Left lung (tissue), 4 donors: ENCODE measurements at regions not wholly inside any gene's neighbourhood (a gene's known extent, or its start where the extent isn't known, plus 50 kb on each side); places are given as distances from the start of the nearest gene placed in this dataset.

Experiments used
- ATAC-seq: fragments of 200-7000 bp; cut with Tn5 transposase; one replicate; pipeline ENCODE4 v1.9.1; 2020; ENCODE audit warnings: moderate library complexity
- DNase-seq, 4 donors: peaks; one replicate each; pipeline ENCODE4 v3.0.0-alpha.2; 2013 to 2020
- H3K27ac ChIP-seq, 2 donors: fragments of 200-600 bp; sonication (generic) in 1 of 2; one replicate each; pipeline versions ENCODE4 v1.5.0 to v1.8.0; 2020 to 2021
- H3K27me3 ChIP-seq, 2 donors: fragments of 200-600 bp; sonication (generic) in 1 of 2; one replicate each; pipeline versions ENCODE4 v1.5.0 to v1.8.0; 2020 to 2021
- H3K36me3 ChIP-seq, 2 donors: fragments of 200-600 bp; sonication (generic) in 1 of 2; one replicate each; pipeline versions ENCODE4 v1.5.0 to v1.8.0; 2020 to 2021
- H3K4me1 ChIP-seq, 2 donors: fragments of 200-600 bp; one replicate each; pipeline ENCODE4 v1.8.0; 2021
- H3K4me3 ChIP-seq, 2 donors: fragments of 200-600 bp; sonication (generic) in 1 of 2; one replicate each; pipeline versions ENCODE4 v1.5.0 to v1.8.0; 2020 to 2021; ENCODE audit warnings: mild to moderate bottlenecking in 1 of 2
- H3K9me3 ChIP-seq, 2 donors: fragments of 200-600 bp; sonication (generic) in 1 of 2; one replicate each; pipeline versions ENCODE4 v1.5.0 to v1.8.0; 2020 to 2021
- intact Hi-C, 2 donors: fragments of 100-400 bp; cut with DNase I; formaldehyde crosslinking; loops; one replicate each; pipeline versions ENCODE4 v1.11.2 to v1.14.2; 2022
- TF ChIP-seq, protein P1 (sequence below), 2 donors: fragments of 200-600 bp; sonication (generic) in 1 of 2; IDR thresholded peaks; one replicate each; pipeline versions ENCODE4 v1.5.0 to v1.8.0; 2021; ENCODE audit warnings: antibody characterized with exemption in 2 of 2
- donor health status: DM: no; HTN: yes; CAD: no.
- donor health status: DM: no; HTN: no; CAD: no.

DNA sequence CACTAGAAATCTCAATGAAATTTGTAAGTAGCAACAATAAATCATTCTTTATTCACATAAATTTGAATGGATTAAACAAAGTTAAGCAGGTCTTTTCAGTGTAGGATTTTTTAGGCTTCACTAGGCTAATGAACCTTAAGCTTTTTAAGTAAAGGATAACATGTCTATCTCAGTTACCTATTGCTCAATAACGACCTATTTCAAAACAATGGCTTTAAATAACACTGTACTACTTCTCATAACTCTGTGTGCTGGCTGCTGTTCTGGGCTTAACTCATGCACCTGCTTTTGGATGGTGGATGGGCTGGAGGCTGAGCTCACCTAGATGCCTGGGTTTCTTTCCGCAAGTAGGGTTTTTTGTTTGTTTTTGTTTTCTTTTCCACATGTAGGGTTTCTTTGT is 495.0 kb upstream of the SLIT2 start:
- ATAC-seq (no peak), DNase-seq (no peak)
- H3K4me1 ChIP-seq: no peaks in the 10 kb centered on the region
- H3K27me3 ChIP-seq: no peaks in the 10 kb centered on the region
- no peak overlapping the region for H3K27ac ChIP-seq
- TF ChIP-seq, protein P1, sequence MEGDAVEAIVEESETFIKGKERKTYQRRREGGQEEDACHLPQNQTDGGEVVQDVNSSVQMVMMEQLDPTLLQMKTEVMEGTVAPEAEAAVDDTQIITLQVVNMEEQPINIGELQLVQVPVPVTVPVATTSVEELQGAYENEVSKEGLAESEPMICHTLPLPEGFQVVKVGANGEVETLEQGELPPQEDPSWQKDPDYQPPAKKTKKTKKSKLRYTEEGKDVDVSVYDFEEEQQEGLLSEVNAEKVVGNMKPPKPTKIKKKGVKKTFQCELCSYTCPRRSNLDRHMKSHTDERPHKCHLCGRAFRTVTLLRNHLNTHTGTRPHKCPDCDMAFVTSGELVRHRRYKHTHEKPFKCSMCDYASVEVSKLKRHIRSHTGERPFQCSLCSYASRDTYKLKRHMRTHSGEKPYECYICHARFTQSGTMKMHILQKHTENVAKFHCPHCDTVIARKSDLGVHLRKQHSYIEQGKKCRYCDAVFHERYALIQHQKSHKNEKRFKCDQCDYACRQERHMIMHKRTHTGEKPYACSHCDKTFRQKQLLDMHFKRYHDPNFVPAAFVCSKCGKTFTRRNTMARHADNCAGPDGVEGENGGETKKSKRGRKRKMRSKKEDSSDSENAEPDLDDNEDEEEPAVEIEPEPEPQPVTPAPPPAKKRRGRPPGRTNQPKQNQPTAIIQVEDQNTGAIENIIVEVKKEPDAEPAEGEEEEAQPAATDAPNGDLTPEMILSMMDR (IDR thresholded peaks at IDR 0.05): no peak
- intact Hi-C loops: no loop called here
- no peaks in the 10 kb centered on the region for H3K9me3 ChIP-seq
- H3K36me3 ChIP-seq: no peaks in the 10 kb centered on the region
- no peak overlapping the region for H3K4me3 ChIP-seq

DNA sequence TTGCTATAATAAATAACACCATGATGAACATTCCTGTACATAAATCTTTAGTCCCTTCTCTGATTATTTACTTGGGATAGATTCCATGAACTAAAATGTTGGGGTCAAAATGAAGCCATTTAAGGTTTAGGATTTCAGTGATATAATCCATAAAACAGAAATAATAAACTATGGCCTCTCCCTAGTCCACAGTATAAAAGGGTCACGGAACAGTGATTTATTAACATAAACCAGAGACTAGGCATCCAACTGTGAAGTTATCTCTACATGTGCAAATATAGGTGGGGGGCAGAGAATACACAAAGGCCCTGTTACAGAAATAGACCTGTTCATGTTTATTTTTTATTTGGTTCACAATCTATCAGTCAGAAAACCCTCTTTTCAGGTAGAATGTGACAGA is 499.1 kb upstream of the SLIT2 start:
- peaks cover 0 to 5% of the 10 kb centered on the region in 2 donors for H3K4me1 ChIP-seq
- H3K9me3 ChIP-seq: no peaks in the 10 kb centered on the region
- H3K27ac ChIP-seq: no peak overlapping the region
- H3K36me3 ChIP-seq: no peaks in the 10 kb centered on the region
- intact Hi-C loops: no loop called here
- ATAC-seq (no peak), DNase-seq (no peak)
- no peak overlapping the region for H3K4me3 ChIP-seq
- H3K27me3 ChIP-seq: no peaks in the 10 kb centered on the region
- TF ChIP-seq, protein P1 (IDR thresholded peaks at IDR 0.05): no peak

DNA sequence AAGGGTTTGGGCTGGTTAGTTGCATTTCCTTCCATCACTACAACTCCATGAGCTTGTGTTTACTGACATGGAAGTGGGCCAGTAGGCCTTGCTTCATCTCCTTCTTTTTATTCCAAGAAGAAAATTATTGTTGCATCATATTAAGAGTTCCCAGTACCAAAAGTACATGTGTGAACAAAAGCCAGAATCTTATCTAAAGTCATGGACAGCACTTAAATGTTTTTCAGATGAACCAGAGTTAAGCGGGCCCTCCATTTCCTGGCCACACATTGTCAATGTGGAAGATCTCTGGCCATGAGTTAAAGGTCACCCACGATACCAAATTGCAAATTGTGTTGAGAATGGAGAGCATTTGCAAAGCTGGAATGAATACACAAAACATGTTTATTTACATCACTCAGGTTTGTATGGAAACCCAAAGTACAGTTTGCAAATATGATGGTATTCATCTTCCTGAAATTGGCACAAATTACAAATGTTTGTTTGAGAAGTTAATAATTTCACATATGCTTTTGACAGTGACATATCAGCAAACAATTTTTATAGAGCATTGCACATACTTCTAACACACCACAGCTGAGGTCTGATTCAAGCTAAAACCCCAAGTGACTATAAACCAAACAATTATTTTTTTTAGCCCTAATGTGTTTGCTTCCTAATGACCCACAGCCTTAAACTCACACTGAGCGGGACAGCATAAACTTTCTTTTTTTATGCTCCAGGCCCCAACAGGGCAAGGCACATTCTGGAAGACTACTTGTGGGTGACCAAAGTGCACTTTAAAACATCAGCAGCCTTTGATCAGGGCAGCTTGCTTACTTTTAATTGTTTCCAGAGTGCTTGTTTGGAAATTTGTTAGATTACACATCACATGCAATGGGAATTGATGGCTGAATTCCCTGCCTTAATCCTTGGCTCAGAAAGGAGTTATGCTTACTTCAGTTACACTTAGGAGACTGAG is 502.9 kb upstream of the SLIT2 start:
- Histone ChIP-seq H3K4me3 (no peak overlapping the region), H3K9me3 (no peaks in the 10 kb centered on the region), H3K4me1 (peaks cover 0 to 5% of the 10 kb centered on the region in 2 donors), H3K27me3 (no peaks in the 10 kb centered on the region), H3K27ac (no peak overlapping the region), H3K36me3 (no peaks in the 10 kb centered on the region)
- DNase-seq (peak in 2 of 4 donors; percentile 93), ATAC-seq (peak; percentile 84)
- TF ChIP-seq, protein P1 (IDR thresholded peaks at IDR 0.05): no peak
- intact Hi-C loops: no loop called here

DNA sequence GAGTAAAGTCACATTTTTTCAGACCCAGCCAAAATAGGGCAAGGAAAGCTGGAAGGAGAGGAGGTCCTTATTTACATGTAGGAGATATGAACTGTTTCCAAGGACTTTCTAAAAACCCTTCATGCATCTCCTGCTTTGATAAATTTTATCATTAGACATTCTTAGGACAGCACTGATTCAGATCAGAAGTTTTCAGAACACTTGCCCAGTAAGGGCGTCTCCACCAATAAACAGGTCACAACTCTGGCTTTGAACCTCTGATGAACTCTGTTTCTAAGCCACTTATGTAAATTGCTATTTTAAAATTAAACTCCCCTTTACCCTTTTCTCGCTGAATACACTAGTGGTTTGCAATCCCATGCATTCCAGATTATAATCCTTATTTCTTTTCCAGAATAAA is 505.3 kb upstream of the SLIT2 start:
- TF ChIP-seq, protein P1 (IDR thresholded peaks at IDR 0.05): no peak
- H3K36me3 ChIP-seq: no peaks in the 10 kb centered on the region
- ATAC-seq: no peak

DNA sequence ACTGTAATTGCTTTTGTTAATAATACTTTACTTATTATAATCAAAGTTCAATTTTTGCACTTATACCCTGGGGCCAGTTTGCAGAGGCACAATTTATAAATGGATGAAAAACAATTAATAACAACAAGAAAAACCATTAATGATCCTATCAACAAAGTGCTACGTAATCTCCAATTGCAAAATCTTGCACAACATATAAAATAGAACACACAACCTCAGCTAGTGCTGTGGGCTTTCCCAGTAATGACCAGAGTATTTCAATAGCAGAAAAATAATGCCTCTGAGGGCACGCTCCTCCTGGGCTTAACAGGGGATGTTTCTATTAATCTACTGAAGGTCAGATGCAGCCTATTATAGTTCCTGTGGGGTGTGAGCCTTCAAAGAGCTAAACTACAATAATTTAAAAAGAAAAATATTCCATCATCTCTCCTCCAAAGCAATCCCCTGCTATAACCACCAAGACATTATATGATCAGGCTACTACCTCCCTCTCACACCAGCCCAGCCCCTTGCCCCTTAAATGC is 508.5 kb upstream of the SLIT2 start:
- no peak for ATAC-seq
- no peak for DNase-seq
- TF ChIP-seq, protein P1 (IDR thresholded peaks at IDR 0.05): no peak

More for the DNA sequence above, 505.3 kb upstream of the SLIT2 start:
- H3K4me3 ChIP-seq: no peak overlapping the region
- no peaks in the 10 kb centered on the region for H3K9me3 ChIP-seq
- H3K27me3 ChIP-seq: no peaks in the 10 kb centered on the region
- DNase-seq: no peak
- intact Hi-C loops: no loop called here
- H3K27ac ChIP-seq: no peak overlapping the region
- peaks cover 0 to 5% of the 10 kb centered on the region in 2 donors for H3K4me1 ChIP-seq

More for the DNA sequence above, 508.5 kb upstream of the SLIT2 start:
- H3K4me3 ChIP-seq: no peak overlapping the region
- intact Hi-C loops: no loop called here
- no peak overlapping the region for H3K27ac ChIP-seq
- H3K27me3 ChIP-seq: no peaks in the 10 kb centered on the region
- no peaks in the 10 kb centered on the region for H3K9me3 ChIP-seq
- H3K36me3 ChIP-seq: no peaks in the 10 kb centered on the region
- peaks cover 0 to 5% of the 10 kb centered on the region in 2 donors for H3K4me1 ChIP-seq
